ENCODE measurements at regions not wholly inside any gene's neighbourhood (a gene's known extent, or its start where the extent isn't known, plus 50 kb on each side); places are given as distances from the start of the nearest gene placed in this dataset.
A peak's percentile ranks its signal among the peaks of the same experiment; 100 is the strongest.

GRCh38 chr7:65746398-65746669 lies 126.5 kb upstream of the VKORC1L1 start (continued):
- no peak for TF ChIP-seq ATF6 (CRISPR knock-in tag; IDR thresholded peaks at IDR 0.05)
- TF ChIP-seq ID3 (CRISPR knock-in tag; IDR thresholded peaks at IDR 0.05) = no peak
- no peak for TF ChIP-seq ID3 (tag; IDR thresholded peaks at IDR 0.05)
- no peak for TF ChIP-seq NFIX (CRISPR knock-in tag; IDR thresholded peaks at IDR 0.05; ENCODE audit: low read depth)
- no peak for TF ChIP-seq ZBTB34 (CRISPR knock-in tag; IDR thresholded peaks at IDR 0.05)
- no peak for TF ChIP-seq MCM3 (IDR thresholded peaks at IDR 0.05)
- peak; percentile 13; the same call in 1 of the 2 replicates for TF ChIP-seq TFE3 (CRISPR knock-in tag; IDR thresholded peaks at IDR 0.05)
- no peak for TF ChIP-seq MITF (IDR thresholded peaks at IDR 0.05)
- TF ChIP-seq ZSCAN29 (IDR thresholded peaks at IDR 0.05) = no peak

Data from K562 (cell line).